ENCODE measurements at regions not wholly inside any gene's neighbourhood (a gene's known extent, or its start where the extent isn't known, plus 50 kb on each side); places are given as distances from the start of the nearest gene placed in this dataset.

DNA sequence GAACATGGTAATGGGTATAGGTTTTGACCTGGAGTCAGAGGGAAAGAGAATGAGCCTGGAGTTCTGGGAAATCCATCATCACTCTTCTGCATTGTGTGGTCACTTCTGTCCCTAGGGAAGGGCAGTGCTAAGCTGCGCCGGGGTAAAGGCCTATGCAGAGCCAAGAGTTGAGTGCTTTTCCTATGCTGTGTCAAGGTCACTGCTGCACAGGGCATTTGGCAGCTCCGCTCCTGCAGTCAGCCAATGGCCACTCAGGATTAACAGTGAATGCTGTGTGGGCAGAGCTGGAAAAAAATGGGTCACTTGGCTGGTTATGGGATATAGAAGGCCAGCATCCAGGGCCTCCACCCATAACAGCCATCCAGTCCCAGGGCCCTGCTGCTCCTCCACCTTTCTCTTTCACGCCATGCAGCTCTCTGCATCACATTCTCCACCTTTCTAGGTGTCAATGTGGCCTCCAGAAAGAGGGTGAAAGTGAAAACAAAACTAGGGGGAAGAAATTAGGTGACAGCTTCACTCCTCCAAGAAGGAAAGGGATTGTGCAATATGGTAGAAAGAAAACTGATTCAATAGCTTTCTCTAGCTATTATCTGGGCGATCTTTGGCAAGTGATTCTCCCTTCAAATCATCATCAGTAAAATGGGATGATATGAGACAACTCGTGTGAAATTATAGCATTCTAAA lies 279.3 kb upstream of the ANKRD55 start:
- TF ChIP-seq EZH2 (IDR thresholded peaks at IDR 0.05; ENCODE audit: low read length, missing control alignments), result no peak
- TF ChIP-seq, protein P1, sequence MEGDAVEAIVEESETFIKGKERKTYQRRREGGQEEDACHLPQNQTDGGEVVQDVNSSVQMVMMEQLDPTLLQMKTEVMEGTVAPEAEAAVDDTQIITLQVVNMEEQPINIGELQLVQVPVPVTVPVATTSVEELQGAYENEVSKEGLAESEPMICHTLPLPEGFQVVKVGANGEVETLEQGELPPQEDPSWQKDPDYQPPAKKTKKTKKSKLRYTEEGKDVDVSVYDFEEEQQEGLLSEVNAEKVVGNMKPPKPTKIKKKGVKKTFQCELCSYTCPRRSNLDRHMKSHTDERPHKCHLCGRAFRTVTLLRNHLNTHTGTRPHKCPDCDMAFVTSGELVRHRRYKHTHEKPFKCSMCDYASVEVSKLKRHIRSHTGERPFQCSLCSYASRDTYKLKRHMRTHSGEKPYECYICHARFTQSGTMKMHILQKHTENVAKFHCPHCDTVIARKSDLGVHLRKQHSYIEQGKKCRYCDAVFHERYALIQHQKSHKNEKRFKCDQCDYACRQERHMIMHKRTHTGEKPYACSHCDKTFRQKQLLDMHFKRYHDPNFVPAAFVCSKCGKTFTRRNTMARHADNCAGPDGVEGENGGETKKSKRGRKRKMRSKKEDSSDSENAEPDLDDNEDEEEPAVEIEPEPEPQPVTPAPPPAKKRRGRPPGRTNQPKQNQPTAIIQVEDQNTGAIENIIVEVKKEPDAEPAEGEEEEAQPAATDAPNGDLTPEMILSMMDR (conservative IDR thresholded peaks at IDR 0.05 in 1 of 2, IDR thresholded peaks at IDR 0.05 in 1 of 2; ENCODE audit: low read depth in 1 of 2, low read length in 2 of 2), result no peak

Data from fibroblast of lung (primary cell).